ENCODE measurements at regions not wholly inside any gene's neighbourhood (a gene's known extent, or its start where the extent isn't known, plus 50 kb on each side); places are given as distances from the start of the nearest gene placed in this dataset.
"Not testable (repeated sequence)": the region's sequence is repeated elsewhere in the genome, so short reads cannot be mapped to it uniquely, and the experiment has no call there.

DNA sequence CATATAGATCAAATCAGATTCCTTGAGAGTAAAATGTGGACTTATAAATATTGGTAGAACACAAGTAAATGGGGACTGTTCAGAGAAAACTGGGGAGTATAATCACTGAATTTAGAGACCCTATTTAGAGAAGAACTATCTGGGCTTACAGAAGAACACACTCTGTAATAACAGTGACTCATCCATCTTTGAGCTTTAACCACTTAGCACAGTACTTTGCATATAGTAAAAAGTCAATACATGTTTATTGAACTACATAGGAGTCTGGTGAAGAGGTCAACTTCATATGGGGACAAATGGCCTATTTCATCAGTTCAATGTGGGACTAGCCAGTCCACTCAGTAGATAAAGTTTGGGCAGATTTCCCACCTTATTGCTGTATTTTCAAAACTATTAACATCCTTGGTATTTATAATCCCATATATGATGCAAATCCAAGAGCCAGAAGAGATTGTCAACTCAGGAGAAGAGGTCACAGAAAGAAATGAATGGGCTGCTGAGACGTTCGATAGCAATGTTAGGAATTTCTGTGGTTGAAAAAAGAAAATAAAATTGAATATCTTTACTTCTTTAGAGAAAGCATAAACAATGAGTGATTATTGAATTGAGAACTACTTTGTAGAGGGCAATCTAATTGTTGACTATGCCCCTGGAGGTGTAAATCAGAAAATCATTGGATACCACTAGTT lies 119.3 kb upstream of the CACNA2D1 start:
- DNase-seq (ENCODE audit: low read depth): peak; percentile 57

DNA sequence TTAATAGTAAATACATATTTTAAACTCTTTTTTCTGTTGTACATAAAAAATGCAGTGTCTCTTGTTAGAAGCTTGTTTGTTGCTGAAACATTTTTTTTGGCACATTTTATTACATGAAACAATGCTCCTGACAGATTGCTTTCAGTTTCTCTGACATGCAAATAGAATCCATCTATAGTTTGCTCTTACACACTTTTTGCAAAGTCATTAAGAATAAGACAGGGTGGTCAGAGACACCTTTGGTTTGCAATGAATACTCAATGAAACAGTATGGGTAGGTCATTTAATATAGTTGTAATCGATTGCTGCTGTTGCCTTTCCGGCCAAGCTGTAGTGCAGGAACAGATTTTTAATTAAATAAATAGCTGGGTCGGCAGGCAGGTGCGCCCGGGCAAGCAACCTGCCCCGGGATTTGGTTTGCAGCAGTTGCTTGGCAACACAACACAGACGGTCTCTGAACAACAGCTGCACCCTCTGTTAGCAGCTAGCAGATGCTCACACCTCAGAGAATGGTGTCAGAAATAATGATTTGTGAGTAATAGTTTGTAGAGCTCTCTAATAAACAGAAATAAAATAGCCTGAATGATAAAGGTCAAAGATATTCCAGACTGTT lies 115.7 kb upstream of the CACNA2D1 start:
- no peak for DNase-seq (ENCODE audit: low read depth)

DNA sequence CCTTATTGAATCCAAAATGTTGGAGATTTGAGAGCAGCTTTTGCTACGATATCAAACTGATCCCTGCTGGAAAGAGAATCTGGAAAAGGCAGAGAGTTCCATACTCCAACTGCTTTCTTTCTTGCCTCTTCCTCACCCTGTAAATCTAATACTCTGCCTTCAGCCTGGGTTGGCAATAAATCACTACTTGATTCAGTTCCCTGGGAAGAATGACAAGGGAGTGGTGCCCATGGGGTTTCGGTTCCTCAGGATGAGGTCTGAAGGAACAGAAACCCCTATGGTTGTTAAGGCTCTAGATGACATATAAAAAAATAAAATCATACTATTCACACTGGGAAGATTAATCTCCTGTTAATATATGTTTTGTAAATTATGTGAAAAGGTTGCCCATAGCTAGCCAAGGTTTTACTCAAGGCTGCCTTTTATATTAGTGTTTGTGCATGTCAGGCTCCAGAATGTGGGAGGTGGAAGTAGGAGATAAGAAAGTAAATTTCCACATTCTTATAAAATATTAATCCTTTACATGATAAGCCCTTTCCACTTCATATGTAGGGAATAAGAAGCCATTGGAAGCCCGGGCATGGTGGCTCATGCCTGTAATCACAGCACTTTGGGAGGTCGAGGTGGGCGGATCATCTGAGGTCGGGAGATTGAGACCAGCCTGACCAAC lies 106.2 kb upstream of the CACNA2D1 start:
- DNase-seq (ENCODE audit: low read depth): no peak

GRCh38 chr7:82548141-82548688 lies 104.6 kb upstream of the CACNA2D1 start:
- no peak for DNase-seq (ENCODE audit: low read depth)

GRCh38 chr7:82542665-82543064 lies 99.1 kb upstream of the CACNA2D1 start:
- no peak for DNase-seq (ENCODE audit: low read depth)

GRCh38 chr7:82539969-82540368 lies 96.4 kb upstream of the CACNA2D1 start:
- DNase-seq (ENCODE audit: low read depth): no peak

DNA sequence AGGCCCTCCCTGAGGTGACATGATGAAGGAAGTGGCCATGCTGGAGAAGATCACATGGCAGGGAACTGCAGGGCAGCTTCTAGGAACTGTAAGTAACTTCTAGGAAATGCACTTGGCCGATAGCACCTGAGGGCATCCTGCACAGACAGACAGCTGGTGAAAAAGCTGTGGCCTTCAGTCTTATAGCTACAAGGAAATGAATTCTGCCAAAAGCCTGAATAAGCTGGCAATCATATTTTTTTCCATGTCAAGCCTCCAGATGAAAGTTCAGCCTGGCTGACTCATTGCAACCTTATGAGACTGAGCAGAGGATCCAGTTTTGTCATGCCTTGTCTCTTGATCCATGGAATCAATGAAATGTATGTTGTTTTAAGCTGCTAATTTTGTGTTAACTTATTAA lies 91.1 kb upstream of the CACNA2D1 start:
- DNase-seq (ENCODE audit: low read depth): peak; percentile 62

- no peak for DNase-seq (ENCODE audit: low read depth)
Observed at GRCh38 chr7:82530361-82530760, 86.8 kb upstream of the CACNA2D1 start.

DNA sequence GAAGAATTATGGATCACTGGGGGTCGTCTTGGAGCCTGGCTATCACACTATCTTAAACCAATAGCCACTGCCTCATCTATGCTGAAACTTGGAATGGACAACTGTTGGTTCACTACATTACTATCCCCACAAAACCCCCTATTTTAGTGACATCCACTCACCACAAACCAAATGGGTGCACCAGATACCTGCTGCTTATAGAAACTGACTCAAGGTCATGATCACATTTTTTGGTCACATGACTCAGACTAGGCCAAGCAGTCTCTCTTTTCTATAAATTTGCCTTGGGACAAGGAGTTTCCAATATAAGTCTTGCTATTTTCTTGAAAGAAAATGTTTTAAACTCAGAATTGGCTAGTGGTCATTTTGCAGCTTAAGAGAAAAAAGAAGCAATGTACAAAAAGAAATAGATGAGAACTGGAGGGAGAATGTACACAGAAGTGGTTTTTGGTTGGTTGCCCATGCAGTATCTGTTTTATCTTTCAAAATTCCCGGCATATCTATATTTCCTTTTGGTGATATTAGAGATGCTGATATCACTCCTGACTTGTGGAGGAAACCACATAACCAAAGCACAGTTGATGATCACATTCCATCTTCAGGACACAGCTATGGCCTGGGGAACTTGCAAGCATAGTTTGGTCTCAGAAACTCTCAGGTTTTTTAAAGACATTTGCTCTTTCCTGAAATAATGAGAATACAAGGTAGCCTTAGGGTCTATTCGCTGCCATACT lies 85.2 kb upstream of the CACNA2D1 start:
- DNase-seq (ENCODE audit: low read depth): no peak

DNA sequence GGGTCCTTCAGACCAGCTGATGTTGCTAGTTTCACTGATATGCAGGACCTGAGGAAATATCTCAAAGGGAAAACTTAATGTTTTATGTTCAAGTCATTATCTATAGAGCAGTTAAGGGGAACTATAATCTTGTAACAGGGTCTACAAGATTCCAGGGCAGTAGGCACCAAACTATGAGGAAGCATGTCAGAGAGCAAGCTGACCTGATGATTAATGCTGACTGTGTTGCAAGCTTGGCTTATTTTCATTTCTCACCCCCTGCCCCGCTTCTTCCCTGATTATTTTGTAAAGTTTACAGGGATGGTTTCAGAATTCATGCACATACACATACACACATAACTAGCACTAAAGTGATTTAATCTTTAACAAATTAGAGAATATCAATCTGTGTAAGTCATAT lies 84.3 kb upstream of the CACNA2D1 start:
- peak; percentile 15 for DNase-seq (ENCODE audit: low read depth)

GRCh38 chr7:82521906-82522445 lies 78.4 kb upstream of the CACNA2D1 start:
- DNase-seq (ENCODE audit: low read depth): no peak

DNA sequence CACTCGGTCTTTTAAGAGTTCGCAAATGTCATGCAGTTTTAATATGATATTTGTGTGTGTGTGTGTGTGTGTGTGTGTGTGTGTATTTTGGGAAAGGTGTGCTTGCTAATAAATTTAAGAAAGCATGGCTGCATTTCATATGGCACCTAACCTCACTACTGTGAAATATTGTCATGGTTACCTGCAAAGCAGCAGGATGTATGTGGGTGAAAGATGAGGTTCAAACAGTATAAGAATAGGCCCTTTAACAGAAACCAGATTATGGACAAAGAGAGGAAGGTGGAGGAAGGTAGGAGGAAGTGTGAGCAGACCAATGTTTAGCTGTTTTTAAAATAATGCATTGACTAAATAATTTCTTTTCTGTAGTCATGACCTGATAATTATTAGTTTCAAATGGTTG lies 73.5 kb upstream of the CACNA2D1 start:
- DNase-seq (ENCODE audit: low read depth): no peak

DNA sequence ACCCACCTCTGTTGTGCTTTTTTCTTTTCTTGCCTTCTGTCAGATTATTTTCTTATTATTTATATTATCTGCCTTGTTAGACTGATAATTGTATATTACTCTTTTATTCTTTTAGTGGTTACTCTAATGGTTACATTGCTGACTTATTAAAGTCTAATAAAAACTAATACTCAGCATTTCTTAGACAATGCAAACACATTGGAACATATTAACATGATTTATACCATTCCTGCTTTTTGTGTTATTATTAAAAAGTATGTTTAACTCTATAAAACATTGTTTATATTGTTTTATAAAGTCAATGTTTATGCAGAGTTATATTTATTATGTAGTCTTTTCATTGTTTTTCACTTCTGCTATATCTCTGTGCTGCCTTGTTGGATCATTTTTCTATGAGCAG lies 68.0 kb upstream of the CACNA2D1 start:
- DNase-seq (ENCODE audit: low read depth): no peak

DNA sequence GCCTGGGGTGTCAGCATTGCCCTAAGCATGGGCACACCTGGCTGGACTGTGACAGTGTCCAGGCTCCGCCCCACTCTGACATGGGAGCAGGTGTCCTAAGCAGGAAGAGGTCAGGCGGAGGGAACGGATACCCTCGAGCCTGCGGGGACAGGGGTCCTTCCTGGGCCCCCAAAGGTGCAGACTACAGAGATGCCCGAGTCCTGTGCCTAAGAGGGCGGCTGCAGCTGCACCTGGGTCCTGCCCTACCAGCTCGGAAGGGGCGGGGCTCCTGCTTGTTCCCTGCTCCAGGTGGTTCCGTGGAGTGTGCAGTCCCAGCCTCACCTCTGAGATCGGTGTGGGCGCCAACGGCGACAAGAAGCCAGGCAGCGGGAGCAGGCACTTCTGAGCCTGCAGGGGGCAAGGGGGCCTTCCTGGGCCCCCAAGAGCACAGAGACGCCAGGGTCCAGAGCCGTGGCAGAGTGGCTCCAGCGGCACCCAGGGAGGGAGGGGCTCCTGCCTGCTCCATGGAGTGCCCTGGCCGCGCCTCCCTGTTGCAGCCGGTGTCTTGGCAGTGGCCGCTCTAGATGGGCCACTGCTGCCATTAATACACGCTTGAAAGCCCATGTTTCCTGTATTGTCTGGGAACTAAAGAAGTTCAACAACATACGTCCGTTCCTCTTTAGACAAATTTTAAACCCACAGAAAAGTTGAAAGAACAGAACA lies 64.5 kb upstream of the CACNA2D1 start:
- DNase-seq (ENCODE audit: low read depth): no peak

DNA sequence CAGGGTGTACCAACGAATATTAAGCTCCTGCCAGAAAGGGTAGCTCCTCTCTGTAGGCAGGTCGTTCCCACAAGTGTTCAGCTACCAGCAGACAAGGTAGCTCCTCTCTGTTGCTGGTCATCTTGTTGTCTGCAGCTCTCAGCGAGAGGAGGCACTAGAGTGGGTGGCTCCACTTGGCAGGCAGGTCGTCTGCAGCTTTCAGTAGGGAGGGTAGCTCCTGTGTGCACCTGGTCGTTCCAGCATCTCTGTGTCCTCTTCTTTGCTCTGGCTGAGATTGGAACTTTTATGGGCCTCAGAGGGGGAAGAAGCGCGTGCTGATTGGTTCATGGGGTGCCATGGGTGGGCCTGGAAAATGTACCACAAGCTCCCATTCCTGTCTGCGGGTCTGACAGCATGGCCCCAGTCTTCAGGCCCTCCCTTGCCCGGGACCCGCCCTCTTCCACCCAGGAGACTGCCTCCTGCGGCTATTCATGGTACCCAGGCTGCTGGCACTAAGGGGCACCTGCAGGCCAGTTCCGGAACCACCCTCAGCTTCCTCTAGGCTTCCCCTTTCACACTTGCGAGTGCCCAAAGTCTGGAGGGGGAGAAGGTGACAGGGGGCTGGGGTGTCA lies 63.9 kb upstream of the CACNA2D1 start:
- no peak for DNase-seq (ENCODE audit: low read depth)

DNA sequence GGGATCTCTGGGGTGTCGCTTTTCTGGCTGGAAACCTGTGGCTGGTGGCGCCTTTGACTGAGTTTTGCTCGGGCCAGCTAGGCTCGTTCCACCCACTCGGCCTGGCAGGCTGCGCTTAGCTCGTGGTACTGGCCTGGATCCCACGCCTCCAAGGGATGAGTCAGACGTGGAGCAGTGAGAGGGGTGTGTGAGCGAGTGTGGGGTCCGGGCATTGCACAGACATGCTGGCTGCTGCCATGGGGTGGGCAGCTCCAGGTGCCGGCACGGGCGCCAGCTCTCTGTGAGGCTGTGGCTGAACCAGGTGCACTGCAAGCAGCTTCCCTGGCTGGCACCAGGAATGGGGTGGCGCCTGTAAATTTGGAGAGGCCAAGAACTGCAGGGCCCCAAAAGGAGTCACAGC lies 63.1 kb upstream of the CACNA2D1 start:
- peak; percentile 13 for DNase-seq (ENCODE audit: low read depth)

GRCh38 chr7:82506208-82506607 lies 62.6 kb upstream of the CACNA2D1 start:
- DNase-seq (ENCODE audit: low read depth): no peak

DNA sequence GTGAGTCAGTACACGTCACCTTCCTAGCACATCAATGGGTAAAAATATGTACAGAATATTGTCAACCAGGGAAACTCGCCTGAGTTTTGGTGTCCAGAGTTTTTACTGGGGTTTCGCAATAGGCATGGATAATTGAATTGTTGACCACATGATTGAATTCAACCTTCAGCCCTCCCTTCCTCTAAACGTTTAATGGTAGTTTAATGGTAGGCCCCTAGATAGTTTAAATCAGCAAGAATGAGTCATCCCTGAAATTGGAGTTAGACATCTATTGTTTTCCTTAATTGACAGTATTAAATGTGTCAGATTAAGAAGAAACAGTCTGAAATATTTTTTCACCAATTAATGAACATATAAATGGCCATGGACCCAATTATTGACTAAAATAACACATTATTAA lies 57.8 kb upstream of the CACNA2D1 start:
- no peak for DNase-seq (ENCODE audit: low read depth)

GRCh38 chr7:82499546-82499945 lies 56.0 kb upstream of the CACNA2D1 start:
- DNase-seq (ENCODE audit: low read depth): not testable (repeated sequence)

DNA sequence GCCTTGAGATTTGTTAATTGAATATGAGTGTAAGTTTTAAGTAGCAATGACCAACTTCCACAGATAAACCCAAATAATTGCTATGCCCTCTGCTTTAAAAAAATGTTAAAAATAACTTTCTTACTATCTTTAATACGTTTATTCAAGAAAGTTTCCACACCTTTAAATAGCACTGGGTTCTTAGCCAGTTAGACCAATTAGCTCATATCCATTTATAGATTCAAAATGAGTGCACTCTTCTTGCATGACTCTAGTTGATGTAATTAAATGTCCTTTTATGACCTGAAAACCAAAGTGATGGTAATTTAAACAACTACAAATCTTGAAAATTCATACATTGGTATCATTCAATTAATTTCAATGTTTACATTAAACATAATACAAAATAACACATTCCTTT lies 50.8 kb upstream of the CACNA2D1 start:
- DNase-seq (ENCODE audit: low read depth): no peak
